HAP-1 (cell line): ENCODE measurements at regions not wholly inside any gene's neighbourhood (a gene's known extent, or its start where the extent isn't known, plus 50 kb on each side); places are given as distances from the start of the nearest gene placed in this dataset.

ENCODE experiments used
- DNase-seq, 2 experiments: peaks; one replicate each; pipeline ENCODE4 v3.0.0-alpha.2; 2016 to 2020; ENCODE audit warnings: low spot score in 2 of 2
- H3K27me3 ChIP-seq: fragments of 250-450 bp; sonication (Bioruptor Pico); 2 replicates; pipeline ENCODE4 v1.5.1; 2020; ENCODE audit warnings: low read depth, mild to moderate bottlenecking, moderate library complexity
- H3K36me3 ChIP-seq: fragments of 250-450 bp; sonication (Bioruptor Pico); replicated peaks from 2 replicates; pipeline ENCODE4 v1.5.1; 2020; ENCODE audit warnings: mild to moderate bottlenecking
- H3K4me1 ChIP-seq: fragments of 250-450 bp; sonication (Bioruptor Pico); 2 replicates; pipeline ENCODE4 v1.5.1; 2020; ENCODE audit warnings: mild to moderate bottlenecking
- H3K4me3 ChIP-seq: fragments of 250-450 bp; sonication (Bioruptor Pico); 2 replicates; pipeline ENCODE4 v1.5.1; 2020; ENCODE audit warnings: mild to moderate bottlenecking, moderate library complexity
- H3K9me3 ChIP-seq: fragments of 250-450 bp; sonication (Bioruptor Pico); 2 replicates; pipeline ENCODE4 v1.5.1; 2020; ENCODE audit warnings: mild to moderate bottlenecking, moderate library complexity
- in situ Hi-C: fragments of 300-500 bp; cut with MboI; formaldehyde crosslinking; loops from 3 replicates; pipeline ENCODE4 v1.14.3; 2020; ENCODE audit warnings: low sequenced_read_pairs, inconsistent platforms, mixed read lengths

GRCh38 chr10:128661404-128662197 lies 535.4 kb upstream of the MKI67 start:
- no peak for DNase-seq
- in situ Hi-C loops = no loop called here
- Histone ChIP-seq H3K27me3 (no peaks in the 10 kb centered on the region), H3K9me3 (no peaks in the 10 kb centered on the region), H3K36me3 (no peaks in the 10 kb centered on the region), H3K4me3 (no peak overlapping the region), H3K4me1 (no peaks in the 10 kb centered on the region)

- H3K9me3 ChIP-seq = no peaks in the 10 kb centered on the region
- no peaks in the 10 kb centered on the region for H3K4me1 ChIP-seq
- H3K36me3 ChIP-seq = no peaks in the 10 kb centered on the region
- no peak for DNase-seq
- in situ Hi-C loops = no loop called here
- no peak overlapping the region for H3K4me3 ChIP-seq
- H3K27me3 ChIP-seq = no peaks in the 10 kb centered on the region
These were observed 536.3 kb upstream of the MKI67 start for GRCh38 chr10:128662520-128662919.

- no peak for DNase-seq
These were observed 538.5 kb upstream of the MKI67 start for GRCh38 chr10:128664729-128665128.

GRCh38 chr10:128675405-128675804 lies 549.2 kb upstream of the MKI67 start:
- no peaks in the 10 kb centered on the region for H3K9me3 ChIP-seq
- in situ Hi-C loops = no loop called here

More at GRCh38 chr10:128664729-128665128, 538.5 kb upstream of the MKI67 start:
- H3K9me3 ChIP-seq = no peaks in the 10 kb centered on the region
- H3K36me3 ChIP-seq = no peaks in the 10 kb centered on the region
- no peaks in the 10 kb centered on the region for H3K27me3 ChIP-seq
- no peak overlapping the region for H3K4me3 ChIP-seq
- no peaks in the 10 kb centered on the region for H3K4me1 ChIP-seq
- in situ Hi-C loops = no loop called here

GRCh38 chr10:128680116-128680515 lies 553.9 kb upstream of the MKI67 start:
- Histone ChIP-seq H3K4me3 (no peak overlapping the region), H3K9me3 (no peaks in the 10 kb centered on the region), H3K36me3 (no peaks in the 10 kb centered on the region), H3K4me1 (no peaks in the 10 kb centered on the region), H3K27me3 (no peaks in the 10 kb centered on the region)
- DNase-seq = no peak
- in situ Hi-C loops = no loop called here

More at GRCh38 chr10:128675405-128675804, 549.2 kb upstream of the MKI67 start:
- no peaks in the 10 kb centered on the region for H3K27me3 ChIP-seq
- H3K4me1 ChIP-seq = no peaks in the 10 kb centered on the region
- no peak for DNase-seq
- no peaks in the 10 kb centered on the region for H3K36me3 ChIP-seq
- H3K4me3 ChIP-seq = no peak overlapping the region

- H3K27me3 ChIP-seq = no peaks in the 10 kb centered on the region
- H3K4me1 ChIP-seq = no peaks in the 10 kb centered on the region
- in situ Hi-C loops = no loop called here
- no peak for DNase-seq
- H3K4me3 ChIP-seq = no peak overlapping the region
- no peaks in the 10 kb centered on the region for H3K9me3 ChIP-seq
- no peaks in the 10 kb centered on the region for H3K36me3 ChIP-seq
These were observed 558.0 kb upstream of the MKI67 start for GRCh38 chr10:128684215-128684614.

GRCh38 chr10:128686630-128687278 lies 560.5 kb upstream of the MKI67 start:
- in situ Hi-C loops = no loop called here

GRCh38 chr10:128687408-128687807 lies 561.2 kb upstream of the MKI67 start:
- no peaks in the 10 kb centered on the region for H3K4me1 ChIP-seq
- H3K4me3 ChIP-seq = no peak overlapping the region
- H3K36me3 ChIP-seq = no peaks in the 10 kb centered on the region
- DNase-seq = no peak
- in situ Hi-C loops = no loop called here
- no peaks in the 10 kb centered on the region for H3K27me3 ChIP-seq
- H3K9me3 ChIP-seq = no peaks in the 10 kb centered on the region

More at GRCh38 chr10:128686630-128687278, 560.5 kb upstream of the MKI67 start:
- Histone ChIP-seq H3K4me1 (no peaks in the 10 kb centered on the region), H3K9me3 (no peaks in the 10 kb centered on the region), H3K36me3 (no peaks in the 10 kb centered on the region), H3K4me3 (no peak overlapping the region), H3K27me3 (no peaks in the 10 kb centered on the region)
- DNase-seq = no peak

- H3K27me3 ChIP-seq = no peaks in the 10 kb centered on the region
- no peaks in the 10 kb centered on the region for H3K9me3 ChIP-seq
- in situ Hi-C loops = no loop called here
- no peaks in the 10 kb centered on the region for H3K36me3 ChIP-seq
- H3K4me3 ChIP-seq = no peak overlapping the region
- H3K4me1 ChIP-seq = no peaks in the 10 kb centered on the region
- DNase-seq = no peak
These were observed 561.8 kb upstream of the MKI67 start for GRCh38 chr10:128687927-128688549.

- Histone ChIP-seq H3K9me3 (no peaks in the 10 kb centered on the region), H3K4me1 (no peaks in the 10 kb centered on the region), H3K27me3 (no peaks in the 10 kb centered on the region), H3K36me3 (no peaks in the 10 kb centered on the region), H3K4me3 (no peak overlapping the region)
- DNase-seq = no peak
- in situ Hi-C loops = no loop called here
These were observed 563.4 kb upstream of the MKI67 start for GRCh38 chr10:128689667-128690066.

- Histone ChIP-seq H3K36me3 (no peaks in the 10 kb centered on the region), H3K4me3 (no peak overlapping the region), H3K4me1 (no peaks in the 10 kb centered on the region), H3K27me3 (no peaks in the 10 kb centered on the region), H3K9me3 (no peaks in the 10 kb centered on the region)
- in situ Hi-C loops = no loop called here
- DNase-seq = no peak
These were observed 567.4 kb upstream of the MKI67 start for GRCh38 chr10:128693493-128694131.

- H3K4me1 ChIP-seq = no peaks in the 10 kb centered on the region
- no peaks in the 10 kb centered on the region for H3K36me3 ChIP-seq
- in situ Hi-C loops = no loop called here
- no peak overlapping the region for H3K4me3 ChIP-seq
- no peaks in the 10 kb centered on the region for H3K27me3 ChIP-seq
- H3K9me3 ChIP-seq = no peaks in the 10 kb centered on the region
- no peak for DNase-seq
These were observed 568.1 kb upstream of the MKI67 start for GRCh38 chr10:128694168-128694850.
